Effector CD8-positive, alpha-beta T cell (primary cell): ENCODE measurements at regions not wholly inside any gene's neighbourhood (a gene's known extent, or its start where the extent isn't known, plus 50 kb on each side); places are given as distances from the start of the nearest gene placed in this dataset.
A peak's percentile ranks its signal among the peaks of the same experiment; 100 is the strongest.
"Not testable (repeated sequence)": the region's sequence is repeated elsewhere in the genome, so short reads cannot be mapped to it uniquely, and the experiment has no call there.

Experiments
- DNase-seq: peaks from one replicate; lab custom pipeline; 2025; lab: John Stamatoyannopoulos, UW

GRCh38 chr10:64014281-64014680 is 493.1 kb downstream of the REEP3 start:
- DNase-seq = no peak

- no peak for DNase-seq
Measured at GRCh38 chr10:64023926-64024470, 502.8 kb downstream of the REEP3 start.

- DNase-seq = no peak
Measured at GRCh38 chr10:64033711-64034110, 512.5 kb downstream of the REEP3 start.

- DNase-seq = no peak
Measured at GRCh38 chr10:64036321-64036930, 515.2 kb downstream of the REEP3 start.

GRCh38 chr10:64037071-64037661 is 516.0 kb downstream of the REEP3 start:
- DNase-seq = no peak

- no peak for DNase-seq
Measured at GRCh38 chr10:64038107-64038506, 516.9 kb downstream of the REEP3 start.

GRCh38 chr10:64039198-64039597 is 518.0 kb downstream of the REEP3 start:
- no peak for DNase-seq

GRCh38 chr10:64040781-64041180 is 519.6 kb downstream of the REEP3 start:
- DNase-seq = no peak

- peak; percentile 69 for DNase-seq
Measured at GRCh38 chr10:64041185-64041988, 520.2 kb downstream of the REEP3 start.

- DNase-seq = no peak
Measured at GRCh38 chr10:64041989-64042490, 520.8 kb downstream of the REEP3 start.

GRCh38 chr10:64044098-64044497 is 522.9 kb downstream of the REEP3 start:
- no peak for DNase-seq

GRCh38 chr10:64044957-64045632 is 523.9 kb downstream of the REEP3 start:
- DNase-seq = not testable (repeated sequence)

GRCh38 chr10:64054392-64054791 is 533.2 kb downstream of the REEP3 start:
- no peak for DNase-seq

GRCh38 chr10:64059884-64060283 is 538.7 kb downstream of the REEP3 start:
- no peak for DNase-seq

GRCh38 chr10:64060389-64060788 is 539.2 kb downstream of the REEP3 start:
- no peak for DNase-seq

- no peak for DNase-seq
Measured at GRCh38 chr10:64062793-64063192, 541.6 kb downstream of the REEP3 start.

- DNase-seq = no peak
Measured at GRCh38 chr10:64067009-64067606, 545.9 kb downstream of the REEP3 start.

GRCh38 chr10:64067859-64068258 is 546.7 kb downstream of the REEP3 start:
- no peak for DNase-seq

GRCh38 chr10:64070241-64070640 is 549.0 kb downstream of the REEP3 start:
- no peak for DNase-seq

- no peak for DNase-seq
Measured at GRCh38 chr10:64071218-64071617, 550.0 kb downstream of the REEP3 start.

GRCh38 chr10:64075604-64076003 is 554.4 kb downstream of the REEP3 start:
- DNase-seq = no peak
